ENCODE measurements at regions not wholly inside any gene's neighbourhood (a gene's known extent, or its start where the extent isn't known, plus 50 kb on each side); places are given as distances from the start of the nearest gene placed in this dataset.

- Histone ChIP-seq H3K4me3 (no peak overlapping the region), H3K27me3 (no peaks in the 10 kb centered on the region), H3K9me3 (replicated peaks in 1 of 3) (no peaks in the 10 kb centered on the region), H3K36me3 (replicated peaks in 1 of 2) (no peaks in the 10 kb centered on the region), H3K4me1 (replicated peaks in 1 of 2) (no peaks in the 10 kb centered on the region), H3K27ac (no peak overlapping the region)
- DNase-seq = no peak
- TF ChIP-seq CTCF (IDR thresholded peaks at IDR 0.05) = no peak
- no peak for TF ChIP-seq POLR2A (IDR thresholded peaks at IDR 0.05)
- intact Hi-C loops (cut with DNase I) = no loop called here
- WGBS, 4 donors = 62 to 91% (median 75%) methylated on average over 4 of the region's 4 CpGs; no CpG with 5 or more reads in 1 of the 4 donors
Observed at GRCh38 chr10:76643511-76643911, 994.1 kb downstream of the KCNMA1 start.

- no peaks in the 10 kb centered on the region for H3K36me3 ChIP-seq (replicated peaks in 1 of 2)
- no peak overlapping the region for H3K27ac ChIP-seq
- H3K4me3 ChIP-seq = no peak overlapping the region
- intact Hi-C loops (cut with DNase I) = no loop called here
- H3K27me3 ChIP-seq = no peaks in the 10 kb centered on the region
- H3K9me3 ChIP-seq (replicated peaks in 1 of 3) = no peaks in the 10 kb centered on the region
- TF ChIP-seq CTCF (IDR thresholded peaks at IDR 0.05) = no peak
- TF ChIP-seq POLR2A (IDR thresholded peaks at IDR 0.05) = no peak
- no peaks in the 10 kb centered on the region for H3K4me1 ChIP-seq (replicated peaks in 1 of 2)
- 55 to 82% (median 80%) methylated on average over 1 of the region's 1 CpG for WGBS, 4 donors
- no peak for DNase-seq
Observed at GRCh38 chr10:76642358-76642757, 995.2 kb downstream of the KCNMA1 start.

- no peak for TF ChIP-seq POLR2A (IDR thresholded peaks at IDR 0.05)
- no peak for TF ChIP-seq CTCF (IDR thresholded peaks at IDR 0.05)
- Histone ChIP-seq H3K9me3 (replicated peaks in 1 of 3) (no peaks in the 10 kb centered on the region), H3K27me3 (no peaks in the 10 kb centered on the region), H3K4me3 (no peak overlapping the region), H3K27ac (no peak overlapping the region), H3K36me3 (replicated peaks in 1 of 2) (no peaks in the 10 kb centered on the region), H3K4me1 (replicated peaks in 1 of 2) (no peaks in the 10 kb centered on the region)
- no peak for DNase-seq
- intact Hi-C loops (cut with DNase I) = no loop called here
Observed at GRCh38 chr10:76641215-76641614, 996.4 kb downstream of the KCNMA1 start.

GRCh38 chr10:76640806-76641205, 996.8 kb downstream of the KCNMA1 start:
- Histone ChIP-seq H3K27me3 (no peaks in the 10 kb centered on the region), H3K9me3 (replicated peaks in 1 of 3) (no peaks in the 10 kb centered on the region), H3K27ac (no peak overlapping the region), H3K36me3 (replicated peaks in 1 of 2) (no peaks in the 10 kb centered on the region), H3K4me1 (replicated peaks in 1 of 2) (no peaks in the 10 kb centered on the region), H3K4me3 (no peak overlapping the region)
- no peak for DNase-seq
- no peak for TF ChIP-seq POLR2A (IDR thresholded peaks at IDR 0.05)
- TF ChIP-seq CTCF (IDR thresholded peaks at IDR 0.05) = no peak
- intact Hi-C loops (cut with DNase I) = no loop called here
- 91 to 96% (median 93%) methylated on average over 5 of the region's 5 CpGs for WGBS, 4 donors

Measured in adrenal gland (tissue), 9 donors.